ENCODE measurements at regions not wholly inside any gene's neighbourhood (a gene's known extent, or its start where the extent isn't known, plus 50 kb on each side); places are given as distances from the start of the nearest gene placed in this dataset.
A peak's percentile ranks its signal among the peaks of the same experiment; 100 is the strongest.

GRCh38 chr1:68551459-68551858, 54.6 kb upstream of the DEPDC1 start:
- DNase-seq = no peak

GRCh38 chr1:68558321-68559026, 61.6 kb upstream of the DEPDC1 start:
- DNase-seq = no peak

DNA sequence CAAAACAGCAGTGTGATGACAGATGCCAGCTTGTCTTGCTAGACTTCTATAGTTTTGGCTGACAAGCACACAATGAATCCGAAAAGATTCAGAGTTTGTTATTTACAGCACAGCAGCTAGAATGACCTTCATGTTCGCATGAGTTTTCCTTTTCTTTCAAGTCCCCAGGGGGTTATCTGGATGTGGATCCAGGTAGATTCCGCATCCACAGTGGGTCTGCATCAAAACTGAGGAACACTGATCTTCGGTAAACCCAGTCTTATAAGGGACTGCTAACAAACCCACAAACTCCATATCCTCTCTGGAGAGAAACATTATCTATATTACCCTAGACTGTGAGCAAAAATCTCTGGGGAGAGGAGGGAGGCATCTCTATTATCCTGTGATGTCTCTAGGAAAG, 69.0 kb upstream of the DEPDC1 start:
- no peak for DNase-seq

DNA sequence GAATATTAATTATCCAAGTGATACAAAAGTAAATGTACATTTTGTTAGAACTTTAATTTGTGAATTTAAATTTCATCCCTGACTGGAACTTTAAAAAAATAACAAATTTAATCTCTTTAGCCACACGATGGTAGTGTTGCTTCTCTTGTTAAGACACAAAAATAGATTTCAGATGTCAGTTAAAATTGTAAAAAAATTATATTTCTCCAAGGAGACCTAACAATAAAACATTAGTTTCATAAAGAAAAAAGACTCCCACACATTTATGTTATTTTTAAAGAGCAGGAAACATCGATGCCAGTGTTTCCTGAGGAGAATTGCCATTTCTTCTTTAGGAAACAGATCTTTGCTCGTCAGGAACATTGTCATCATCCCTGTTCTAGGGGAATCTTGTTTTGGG, 74.0 kb upstream of the DEPDC1 start:
- no peak for DNase-seq

DNA sequence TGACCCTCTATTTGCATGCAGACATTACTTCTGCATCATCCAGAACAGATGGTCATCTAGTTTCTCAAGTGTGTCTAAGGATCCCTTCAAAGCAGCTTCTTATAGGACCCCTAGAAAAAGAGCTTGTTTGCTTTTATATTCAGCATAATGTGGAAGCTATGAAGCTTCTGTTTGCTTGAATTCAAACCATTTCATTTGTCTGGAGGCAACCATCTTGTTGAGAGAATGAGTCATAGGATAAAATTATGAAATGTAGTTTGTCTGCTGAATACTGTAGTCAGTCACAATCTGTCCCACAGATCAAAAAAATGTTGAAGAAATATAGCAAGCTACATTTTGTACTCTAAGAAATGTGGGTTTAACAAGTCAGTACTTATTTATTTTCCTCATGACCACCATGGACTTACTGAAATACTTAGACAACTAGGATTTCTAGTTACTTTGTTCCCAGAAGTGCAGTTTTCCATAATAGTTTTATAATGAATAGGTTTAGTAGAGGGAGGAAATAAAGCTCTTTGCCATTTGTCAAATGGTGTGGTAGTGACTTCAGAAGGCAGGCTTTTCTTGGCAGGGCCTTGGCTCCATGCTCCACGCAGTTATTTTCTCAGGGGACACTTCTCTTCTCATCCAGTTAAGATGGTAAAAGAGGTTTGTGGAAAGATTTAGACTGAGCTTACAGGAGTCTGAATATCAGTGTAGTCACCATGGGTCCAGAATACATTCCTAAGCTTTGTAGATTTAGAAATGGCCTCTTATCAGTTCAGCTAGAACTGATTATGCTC, 74.8 kb upstream of the DEPDC1 start:
- DNase-seq = no peak

- DNase-seq = no peak
Measured at GRCh38 chr1:68585351-68585750, 88.5 kb upstream of the DEPDC1 start.

GRCh38 chr1:68586766-68587165, 89.9 kb upstream of the DEPDC1 start:
- no peak for DNase-seq

GRCh38 chr1:68588304-68588703, 91.4 kb upstream of the DEPDC1 start:
- no peak for DNase-seq

GRCh38 chr1:68590473-68590872, 93.6 kb upstream of the DEPDC1 start:
- no peak for DNase-seq

GRCh38 chr1:68594851-68595250, 98.0 kb upstream of the DEPDC1 start:
- DNase-seq = no peak

DNA sequence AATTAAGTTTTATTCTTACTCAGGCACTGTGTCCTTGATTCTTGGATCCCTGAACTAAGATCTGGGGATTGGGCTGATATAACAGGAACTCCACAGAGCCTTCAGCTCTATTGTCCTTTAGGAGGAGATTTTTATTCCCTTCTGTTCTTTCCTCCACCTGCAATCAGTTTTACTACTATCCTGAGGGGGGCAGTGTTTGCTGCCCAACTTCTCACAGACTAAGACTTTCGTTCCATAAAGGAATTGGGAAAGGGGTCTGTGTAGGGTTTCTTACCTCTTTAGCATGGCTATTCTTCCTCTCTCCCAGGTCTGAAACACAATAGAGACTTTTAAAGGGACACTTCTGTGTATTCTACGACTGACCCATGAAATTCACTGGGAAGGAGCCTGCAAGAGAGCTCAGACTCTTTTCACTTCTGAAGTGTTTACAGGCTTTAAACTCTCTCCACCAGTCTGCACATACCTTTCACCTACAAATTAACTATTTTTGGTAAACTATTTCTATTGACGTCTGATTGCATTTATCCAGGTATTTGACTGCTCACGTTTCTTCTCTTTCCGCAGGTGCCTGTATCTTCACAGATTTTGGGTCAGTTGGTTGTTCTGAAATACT, 103.3 kb upstream of the DEPDC1 start:
- DNase-seq = no peak

GRCh38 chr1:68608289-68608688, 111.4 kb upstream of the DEPDC1 start:
- DNase-seq = no peak

GRCh38 chr1:68615312-68615711, 118.4 kb upstream of the DEPDC1 start:
- DNase-seq = no peak

GRCh38 chr1:68617942-68618341, 121.1 kb upstream of the DEPDC1 start:
- no peak for DNase-seq

GRCh38 chr1:68620571-68620970, 123.7 kb upstream of the DEPDC1 start:
- DNase-seq = no peak

DNA sequence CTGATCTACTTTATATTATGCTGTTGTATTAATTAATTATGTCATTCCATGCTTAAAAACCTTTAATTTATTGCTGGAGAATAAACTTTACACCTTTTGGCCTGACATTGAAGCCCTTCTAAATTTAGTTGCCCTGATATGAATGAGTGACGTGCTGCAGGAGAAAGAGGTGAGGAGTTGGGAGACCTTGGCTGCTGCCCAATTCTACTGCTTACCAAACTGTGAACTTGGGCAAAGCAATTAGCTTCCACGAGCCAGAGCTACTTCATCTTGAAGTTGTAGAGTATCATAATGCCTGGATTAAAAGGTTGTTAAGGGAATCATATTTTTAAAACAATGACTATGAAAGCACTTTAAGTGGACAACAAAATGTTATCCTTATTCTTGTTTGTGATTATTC, 126.8 kb upstream of the DEPDC1 start:
- DNase-seq = no peak

DNA sequence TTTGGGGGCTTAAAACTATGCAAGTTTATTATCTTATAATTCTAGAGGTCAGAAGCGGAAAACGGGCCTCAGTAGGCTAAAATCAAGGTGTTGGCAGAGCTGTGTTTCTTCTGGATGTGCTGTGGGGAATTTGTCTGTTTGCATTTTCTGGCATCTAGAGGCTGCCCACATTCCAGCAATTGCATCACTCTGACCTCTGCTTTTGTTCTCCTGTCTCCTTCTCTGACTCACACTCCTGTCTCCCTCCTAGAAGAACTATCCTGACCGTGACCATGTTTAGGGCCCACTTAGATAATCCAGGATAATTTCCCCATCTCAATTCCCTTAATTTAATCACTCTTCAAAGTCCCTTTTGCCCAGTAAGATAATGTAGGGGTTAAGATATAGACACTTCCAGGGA, 127.4 kb upstream of the DEPDC1 start:
- DNase-seq = peak; percentile 4

DNA sequence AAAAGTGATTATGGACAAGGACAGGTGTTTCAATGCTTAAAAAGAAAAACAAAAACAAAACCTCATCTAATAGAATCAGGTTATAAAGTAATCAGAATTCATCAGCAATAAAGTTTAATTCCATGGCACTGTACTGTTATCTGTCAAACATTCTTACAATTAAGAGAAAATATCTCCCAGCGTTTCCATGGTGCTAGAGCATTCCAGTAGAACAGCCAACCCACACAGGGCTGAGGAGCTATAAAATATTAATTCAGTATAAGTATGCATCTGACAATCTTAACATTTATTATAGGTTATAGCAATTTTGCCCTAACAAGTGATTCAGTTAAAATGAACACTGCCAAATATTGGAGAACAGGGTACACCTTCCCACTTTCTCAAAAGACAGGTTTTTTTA, 128.7 kb upstream of the DEPDC1 start:
- no peak for DNase-seq

- no peak for DNase-seq
Measured at GRCh38 chr1:68633141-68633919, 136.4 kb upstream of the DEPDC1 start.

- DNase-seq = no peak
Measured at GRCh38 chr1:68644504-68644903, 147.6 kb upstream of the DEPDC1 start.

DNA sequence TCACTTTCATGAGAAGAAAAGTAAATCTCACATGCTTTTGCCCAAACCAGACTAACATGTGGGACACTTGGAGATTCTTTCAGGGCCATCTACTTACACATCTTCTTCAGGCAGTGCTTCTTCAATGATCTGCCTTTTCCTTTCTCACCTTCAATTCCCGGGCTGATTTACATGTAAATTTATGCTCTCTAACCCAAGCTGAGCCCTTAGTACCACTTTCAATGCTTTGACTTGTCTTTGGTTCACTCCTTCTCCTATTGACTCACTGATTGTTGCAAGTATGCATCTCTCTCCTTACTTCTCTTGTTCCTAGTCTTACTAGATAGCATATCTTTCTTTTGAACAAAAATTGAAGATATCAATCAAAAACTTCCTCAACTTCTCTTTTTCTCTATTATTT, 154.2 kb upstream of the DEPDC1 start:
- no peak for DNase-seq

DNA sequence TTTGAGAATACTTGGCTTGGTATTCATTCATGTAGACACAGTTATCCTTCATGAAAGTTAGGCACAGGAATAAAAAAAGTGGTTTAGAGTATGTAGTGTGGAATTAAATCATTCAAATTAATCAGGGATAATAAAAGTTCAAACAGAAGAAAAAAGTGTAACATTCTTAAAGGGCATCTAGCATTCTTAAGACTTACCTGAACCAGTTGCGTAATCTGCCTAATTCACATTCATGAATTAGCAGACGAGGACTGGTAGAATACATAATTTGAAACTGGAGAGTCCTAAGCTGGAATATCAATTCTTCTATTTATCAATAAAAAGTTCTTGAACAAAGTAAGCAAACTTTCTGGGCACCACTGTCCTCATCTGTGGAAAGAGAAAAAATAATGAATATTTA, 157.0 kb upstream of the DEPDC1 start:
- DNase-seq = no peak

DNA sequence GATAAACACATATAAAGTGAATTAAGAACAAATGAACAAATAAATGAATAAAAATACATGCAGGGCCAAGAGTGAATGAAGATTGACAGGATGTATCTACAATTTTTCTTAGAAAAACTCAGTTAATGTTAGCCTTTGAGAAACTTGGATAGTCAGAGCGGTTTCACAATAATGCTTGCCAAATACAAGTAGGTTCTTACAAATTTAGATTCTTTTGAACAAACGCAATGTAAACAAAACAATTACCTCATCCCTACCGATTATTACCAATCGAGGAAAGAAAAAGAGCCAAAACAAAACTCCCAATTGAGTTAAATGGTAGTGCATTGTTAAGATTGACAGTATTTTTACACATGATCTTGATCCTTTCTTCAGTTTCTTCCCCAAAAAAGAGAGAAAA, 176.9 kb upstream of the DEPDC1 start:
- DNase-seq = no peak

Data from NCI-H2227 treated with DMSO at 0.1 percent for 48 hours (cell line).